WTC11 (cell line): ENCODE measurements at regions not wholly inside any gene's neighbourhood (a gene's known extent, or its start where the extent isn't known, plus 50 kb on each side); places are given as distances from the start of the nearest gene placed in this dataset.

ENCODE experiments used
- ATAC-seq: fragments of 200-7000 bp; cut with Tn5 transposase; 2 replicates; pipeline ENCODE4 v1.10.0; 2021; ENCODE audit warnings: mild to moderate bottlenecking, moderate library complexity
- CTCF ChIA-PET: fragments of 300-600 bp; sonication (Branson Sonifier 250); formaldehyde crosslinking; loops from one replicate; lab custom pipeline; 2021; ENCODE audit warnings: antibody characterized with exemption; lab: Charles Lee
- POLR2A ChIA-PET: fragments of 350-600 bp; sonication (Branson Sonifier 250); formaldehyde crosslinking; loops from one replicate; lab custom pipeline; 2021; ENCODE audit warnings: antibody characterized with exemption; lab: Charles Lee
- DNase-seq: peaks from one replicate; pipeline ENCODE4 v3.0.0; 2021; ENCODE audit warnings: low spot score
- H3K27ac Mint-ChIP-seq: 2 replicates; pipeline ENCODE4 v1.8.0; 2021; ENCODE audit warnings: mixed read lengths
- H3K27me3 Mint-ChIP-seq: 2 replicates; pipeline ENCODE4 v1.8.0; 2021; ENCODE audit warnings: low read depth, mild to moderate bottlenecking, moderate library complexity, mixed read lengths
- H3K36me3 Mint-ChIP-seq: 2 replicates; pipeline ENCODE4 v1.8.0; 2021; ENCODE audit warnings: mixed read lengths
- H3K4me1 Mint-ChIP-seq: 2 replicates; pipeline ENCODE4 v1.8.0; 2022; ENCODE audit warnings: mixed read lengths
- H3K4me3 Mint-ChIP-seq: 2 replicates; pipeline ENCODE4 v1.8.0; 2021; ENCODE audit warnings: mild to moderate bottlenecking, moderate library complexity, mixed read lengths
- H3K9me3 Mint-ChIP-seq: 2 replicates; pipeline ENCODE4 v1.8.0; 2021; ENCODE audit warnings: mixed read lengths
- ATF2 ChIP-seq: sonication (generic); formaldehyde crosslinking; IDR thresholded peaks from 2 replicates; pipeline ENCODE4 v1.8.1; 2022; ENCODE audit warnings: low read depth, missing genetic modification reagents, borderline replicate concordance
- CBFB ChIP-seq: sonication (generic); formaldehyde crosslinking; IDR thresholded peaks from 2 replicates; pipeline ENCODE4 v1.8.1; 2022; ENCODE audit warnings: mild to moderate bottlenecking, low read depth, missing genetic modification reagents
- CREB1 ChIP-seq: sonication (generic); formaldehyde crosslinking; IDR thresholded peaks from 2 replicates; pipeline ENCODE4 v1.8.0; 2023; ENCODE audit warnings: mild to moderate bottlenecking, missing genetic modification reagents
- CREM ChIP-seq: sonication (generic); formaldehyde crosslinking; IDR thresholded peaks from 2 replicates; pipeline ENCODE4 v1.8.1; 2022; ENCODE audit warnings: mild to moderate bottlenecking, missing genetic modification reagents, moderate library complexity
- ELF4 ChIP-seq: sonication (generic); formaldehyde crosslinking; IDR thresholded peaks from 2 replicates; pipeline ENCODE4 v1.8.1; 2022; ENCODE audit warnings: low read depth, mild to moderate bottlenecking, moderate library complexity, missing genetic modification reagents
- EMX1 ChIP-seq: fragments of 250-450 bp; sonication (Bioruptor Pico); IDR thresholded peaks from 2 replicates; pipeline ENCODE4 v1.8.0; 2021; ENCODE audit warnings: mild to moderate bottlenecking
- ERG ChIP-seq: fragments of 250-450 bp; sonication (Bioruptor Pico); IDR thresholded peaks from 2 replicates; pipeline ENCODE4 v1.8.0; 2021; ENCODE audit warnings: mild to moderate bottlenecking
- FOXJ3 ChIP-seq: sonication (generic); formaldehyde crosslinking; IDR thresholded peaks from 2 replicates; pipeline ENCODE4 v1.9.0; 2021; ENCODE audit warnings: missing genetic modification reagents, mild to moderate bottlenecking, borderline replicate concordance
- GRHL2 ChIP-seq: fragments of 250-450 bp; sonication (Bioruptor Pico); IDR thresholded peaks from 2 replicates; pipeline ENCODE4 v1.8.0; 2022; ENCODE audit warnings: mild to moderate bottlenecking, moderate library complexity; ENCODE audit not compliant: insufficient replicate concordance, severe bottlenecking
- GTF2I ChIP-seq: fragments of 250-450 bp; sonication (Bioruptor Pico); conservative IDR thresholded peaks from 2 replicates; pipeline ENCODE4 v1.4.0; 2021; ENCODE audit warnings: mild to moderate bottlenecking
- KAT7 ChIP-seq: sonication (generic); formaldehyde crosslinking; IDR thresholded peaks from 2 replicates; pipeline ENCODE4 v1.8.1; 2023; ENCODE audit warnings: missing genetic modification reagents, mild to moderate bottlenecking, borderline replicate concordance
- MXD4 ChIP-seq: fragments of 250-450 bp; sonication (Bioruptor Pico); IDR thresholded peaks from 2 replicates; pipeline ENCODE4 v1.8.0; 2021; ENCODE audit warnings: mild to moderate bottlenecking, moderate library complexity, borderline replicate concordance
- NFATC4 ChIP-seq: fragments of 250-450 bp; sonication (Bioruptor Pico); IDR thresholded peaks from 2 replicates; pipeline ENCODE4 v1.9.0; 2021; ENCODE audit warnings: mild to moderate bottlenecking
- OVOL2 ChIP-seq: fragments of 250-450 bp; sonication (Bioruptor Pico); IDR thresholded peaks from 2 replicates; pipeline ENCODE4 v1.9.0; 2021; ENCODE audit warnings: mild to moderate bottlenecking, borderline replicate concordance
- SMAD3 ChIP-seq: sonication (generic); formaldehyde crosslinking; IDR thresholded peaks from 2 replicates; pipeline ENCODE4 v1.8.0; 2022; ENCODE audit warnings: missing genetic modification reagents, mild to moderate bottlenecking, borderline replicate concordance
- SMAD4 ChIP-seq: sonication (generic); formaldehyde crosslinking; IDR thresholded peaks from 2 replicates; pipeline ENCODE4 v1.8.0; 2022; ENCODE audit warnings: mild to moderate bottlenecking, missing genetic modification reagents
- SOX15 ChIP-seq: fragments of 250-450 bp; sonication (Bioruptor Pico); IDR thresholded peaks from 2 replicates; pipeline ENCODE4 v1.9.0; 2021; ENCODE audit warnings: mild to moderate bottlenecking
- TEAD4 ChIP-seq: sonication (generic); formaldehyde crosslinking; IDR thresholded peaks from 2 replicates; pipeline ENCODE4 v1.8.0; 2022; ENCODE audit warnings: mild to moderate bottlenecking, missing genetic modification reagents
- USF1 ChIP-seq: sonication (generic); formaldehyde crosslinking; IDR thresholded peaks from 2 replicates; pipeline ENCODE4 v1.8.0; 2022; ENCODE audit warnings: mild to moderate bottlenecking, missing genetic modification reagents
- ZNF219 ChIP-seq: sonication (generic); formaldehyde crosslinking; IDR thresholded peaks from 2 replicates; pipeline ENCODE4 v1.8.0; 2023; ENCODE audit warnings: missing genetic modification reagents, mild to moderate bottlenecking, borderline replicate concordance
- ZNF425 ChIP-seq: fragments of 250-450 bp; sonication (Bioruptor Pico); conservative IDR thresholded peaks from 2 replicates; pipeline ENCODE4 v1.9.0; 2021; ENCODE audit warnings: mild to moderate bottlenecking

GRCh38 chr7:136709876-136710275 lies 158.6 kb upstream of the CHRM2 start:
- Mint-ChIP-seq H3K4me3 (no peak overlapping the region), H3K4me1 (no peaks in the 10 kb centered on the region), H3K27ac (no peak overlapping the region), H3K36me3 (no peaks in the 10 kb centered on the region), H3K27me3 (no peaks in the 10 kb centered on the region), H3K9me3 (no peaks in the 10 kb centered on the region)
- DNase-seq = no peak
- POLR2A ChIA-PET = no interaction called here
- no peak for ATAC-seq
- TF ChIP-seq GTF2I (CRISPR knock-in tag) (no peak), SMAD3 (CRISPR knock-in tag) (no peak), GRHL2 (CRISPR knock-in tag) (no peak), USF1 (CRISPR knock-in tag) (no peak)
- CTCF ChIA-PET = no interaction called here

- TF ChIP-seq NFATC4 (no peak), SOX15 (no peak), GTF2I (CRISPR knock-in tag) (no peak), ERG (CRISPR knock-in tag) (no peak), ZNF425 (no peak), ZNF219 (CRISPR knock-in tag) (no peak), CREB1 (CRISPR knock-in tag) (no peak), KAT7 (no peak), GRHL2 (CRISPR knock-in tag) (no peak), CBFB (no peak), ATF2 (CRISPR knock-in tag) (no peak), EMX1 (CRISPR knock-in tag) (no peak), FOXJ3 (no peak), TEAD4 (no peak), OVOL2 (CRISPR knock-in tag) (no peak), SMAD4 (no peak), ELF4 (CRISPR knock-in tag) (no peak), CREM (CRISPR knock-in tag) (no peak), MXD4 (CRISPR knock-in tag) (no peak)
Measured at GRCh38 chr7:136702913-136703312, 165.5 kb upstream of the CHRM2 start.

More at GRCh38 chr7:136702913-136703312, 165.5 kb upstream of the CHRM2 start:
- H3K4me3 Mint-ChIP-seq = no peak overlapping the region
- DNase-seq (no peak), ATAC-seq (no peak)
- H3K4me1 Mint-ChIP-seq = peaks cover 11% of the 10 kb centered on the region
- no peaks in the 10 kb centered on the region for H3K36me3 Mint-ChIP-seq
- H3K9me3 Mint-ChIP-seq = no peaks in the 10 kb centered on the region
- ChIA-PET POLR2A (no interaction called here), CTCF (no interaction called here)
- H3K27me3 Mint-ChIP-seq = no peaks in the 10 kb centered on the region
- H3K27ac Mint-ChIP-seq = no peak overlapping the region
